AG10803 (cell line): ENCODE measurements at regions not wholly inside any gene's neighbourhood (a gene's known extent, or its start where the extent isn't known, plus 50 kb on each side); places are given as distances from the start of the nearest gene placed in this dataset.

ENCODE experiments used
- DNase-seq: peaks from one replicate; pipeline ENCODE4 v3.0.0; 2010; ENCODE audit warnings: low read depth
- H3K4me3 ChIP-seq: 2 replicates; pipeline ENCODE4 v1.5.1; 2011; ENCODE audit warnings: mild to moderate bottlenecking, low read length, control low read depth
- TF ChIP-seq, protein P1 (sequence below): conservative IDR thresholded peaks from 2 replicates; pipeline ENCODE4 v1.5.1; 2011; ENCODE audit warnings: mild to moderate bottlenecking, low read length, control low read depth, inconsistent platforms

GRCh38 chr7:156389116-156389692, 251.4 kb upstream of the RNF32 start:
- TF ChIP-seq, protein P1, sequence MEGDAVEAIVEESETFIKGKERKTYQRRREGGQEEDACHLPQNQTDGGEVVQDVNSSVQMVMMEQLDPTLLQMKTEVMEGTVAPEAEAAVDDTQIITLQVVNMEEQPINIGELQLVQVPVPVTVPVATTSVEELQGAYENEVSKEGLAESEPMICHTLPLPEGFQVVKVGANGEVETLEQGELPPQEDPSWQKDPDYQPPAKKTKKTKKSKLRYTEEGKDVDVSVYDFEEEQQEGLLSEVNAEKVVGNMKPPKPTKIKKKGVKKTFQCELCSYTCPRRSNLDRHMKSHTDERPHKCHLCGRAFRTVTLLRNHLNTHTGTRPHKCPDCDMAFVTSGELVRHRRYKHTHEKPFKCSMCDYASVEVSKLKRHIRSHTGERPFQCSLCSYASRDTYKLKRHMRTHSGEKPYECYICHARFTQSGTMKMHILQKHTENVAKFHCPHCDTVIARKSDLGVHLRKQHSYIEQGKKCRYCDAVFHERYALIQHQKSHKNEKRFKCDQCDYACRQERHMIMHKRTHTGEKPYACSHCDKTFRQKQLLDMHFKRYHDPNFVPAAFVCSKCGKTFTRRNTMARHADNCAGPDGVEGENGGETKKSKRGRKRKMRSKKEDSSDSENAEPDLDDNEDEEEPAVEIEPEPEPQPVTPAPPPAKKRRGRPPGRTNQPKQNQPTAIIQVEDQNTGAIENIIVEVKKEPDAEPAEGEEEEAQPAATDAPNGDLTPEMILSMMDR = no peak
- no peak for DNase-seq
- H3K4me3 ChIP-seq = no peak overlapping the region

GRCh38 chr7:156386097-156386496, 254.5 kb upstream of the RNF32 start:
- H3K4me3 ChIP-seq = no peak overlapping the region
- no peak for DNase-seq

GRCh38 chr7:156384706-156385105, 255.9 kb upstream of the RNF32 start:
- no peak for DNase-seq
- TF ChIP-seq, protein P1 = no peak
- H3K4me3 ChIP-seq = no peak overlapping the region

More at GRCh38 chr7:156386097-156386496, 254.5 kb upstream of the RNF32 start:
- TF ChIP-seq, protein P1 = no peak

DNA sequence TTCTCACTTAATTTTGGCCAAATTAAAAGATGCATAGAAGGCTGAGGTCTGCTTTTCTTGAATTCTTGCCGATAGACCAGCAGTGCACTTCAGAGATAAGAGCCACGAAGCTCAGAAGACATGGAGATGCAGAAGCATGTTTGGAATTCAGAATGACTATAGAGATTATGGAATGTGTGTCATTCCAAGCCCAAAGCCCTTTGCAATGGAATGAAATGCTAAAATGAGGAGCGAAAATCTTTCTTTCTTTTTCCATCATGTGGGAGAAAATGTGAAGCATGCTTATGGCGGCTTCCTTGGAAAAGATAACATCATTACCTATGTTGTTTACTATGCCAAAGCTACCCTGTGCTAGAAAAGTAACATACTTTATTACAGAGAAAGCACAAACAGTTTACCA, 257.0 kb upstream of the RNF32 start:
- H3K4me3 ChIP-seq = no peak overlapping the region
- TF ChIP-seq, protein P1 = no peak
- DNase-seq = no peak

DNA sequence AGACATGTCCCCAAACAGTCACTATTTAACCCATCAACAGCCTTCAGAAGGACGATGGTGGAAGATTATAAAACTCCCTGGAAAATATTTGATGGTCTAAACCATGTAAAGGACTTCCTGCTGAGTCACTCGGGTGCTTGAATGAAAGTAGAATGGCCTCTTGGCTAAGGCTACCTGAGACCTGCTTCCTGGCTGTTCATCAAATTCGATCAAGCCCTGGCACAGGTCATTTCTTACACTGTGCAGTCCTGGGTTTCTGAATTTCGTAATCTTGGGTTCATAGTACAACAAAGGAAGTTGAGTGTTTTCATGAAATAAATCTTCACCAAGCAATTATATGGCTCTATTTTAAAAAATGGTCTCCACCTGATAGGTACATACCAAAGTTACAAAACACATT, 260.3 kb upstream of the RNF32 start:
- no peak overlapping the region for H3K4me3 ChIP-seq
- no peak for DNase-seq
- TF ChIP-seq, protein P1 = no peak

DNA sequence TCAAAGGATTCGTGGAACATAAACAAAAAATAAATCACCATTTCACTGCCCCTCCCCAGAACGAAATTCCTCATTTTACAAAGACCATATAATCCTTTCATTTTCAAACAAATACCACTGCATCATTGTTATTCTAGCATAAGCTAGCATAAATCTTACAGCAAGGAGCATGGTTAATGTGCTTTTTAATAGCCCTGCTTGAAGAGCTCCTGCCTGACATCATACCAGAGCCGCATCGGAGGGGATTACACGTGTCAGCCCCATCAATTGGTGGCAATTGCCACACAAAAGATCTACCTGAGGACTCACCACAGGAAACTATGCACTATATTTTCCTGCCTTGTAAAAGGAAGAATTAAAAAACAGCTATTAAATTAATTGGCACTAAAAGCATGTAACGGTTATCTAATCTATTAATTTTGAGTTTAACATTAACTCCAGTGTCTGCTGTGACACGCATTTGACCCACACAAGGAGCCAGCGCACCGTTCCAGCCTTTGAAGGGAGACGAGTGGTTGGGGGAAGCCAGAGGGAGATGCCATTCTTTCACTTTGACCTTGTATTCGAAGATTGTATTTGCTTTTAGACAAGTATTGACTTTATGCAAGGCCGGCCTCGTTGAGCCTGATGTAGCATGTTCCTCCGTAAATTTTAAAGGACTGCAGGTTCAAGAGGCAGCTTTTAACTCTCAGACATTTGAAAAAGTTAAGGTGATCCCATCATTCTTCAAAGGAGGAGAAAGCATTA, 261.1 kb upstream of the RNF32 start:
- H3K4me3 ChIP-seq = no peak overlapping the region
- no peak for DNase-seq
- TF ChIP-seq, protein P1 = no peak

DNA sequence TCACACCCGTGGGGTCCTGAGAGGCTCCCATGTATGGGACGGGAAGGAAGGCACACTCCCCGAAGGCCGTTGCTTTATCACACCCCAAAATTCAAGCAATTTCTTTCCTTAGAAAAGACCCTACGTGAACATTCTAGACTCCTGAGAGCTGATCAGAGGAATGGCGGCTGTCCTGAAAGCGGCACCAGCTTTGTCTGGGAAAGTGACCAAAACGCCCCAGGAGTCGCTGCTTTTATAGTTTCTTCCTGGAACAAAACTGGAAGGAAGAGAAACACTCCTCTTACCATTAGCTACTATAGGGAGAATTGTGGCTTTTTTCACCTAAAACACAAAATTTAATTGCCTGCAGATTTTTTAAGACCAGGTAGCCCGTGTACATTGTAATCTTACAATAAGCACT, 261.8 kb upstream of the RNF32 start:
- TF ChIP-seq, protein P1 = no peak
- no peak overlapping the region for H3K4me3 ChIP-seq

More for the DNA sequence above, 261.8 kb upstream of the RNF32 start:
- no peak for DNase-seq
